Fibroblast of gingiva (primary cell): ENCODE measurements at regions not wholly inside any gene's neighbourhood (a gene's known extent, or its start where the extent isn't known, plus 50 kb on each side); places are given as distances from the start of the nearest gene placed in this dataset.
A peak's percentile ranks its signal among the peaks of the same experiment; 100 is the strongest.
"Not testable (repeated sequence)": the region's sequence is repeated elsewhere in the genome, so short reads cannot be mapped to it uniquely, and the experiment has no call there.

Experiments used
- DNase-seq: peaks from one replicate; pipeline ENCODE4 v3.0.0-alpha.2; 2011; ENCODE audit warnings: low read depth

DNA sequence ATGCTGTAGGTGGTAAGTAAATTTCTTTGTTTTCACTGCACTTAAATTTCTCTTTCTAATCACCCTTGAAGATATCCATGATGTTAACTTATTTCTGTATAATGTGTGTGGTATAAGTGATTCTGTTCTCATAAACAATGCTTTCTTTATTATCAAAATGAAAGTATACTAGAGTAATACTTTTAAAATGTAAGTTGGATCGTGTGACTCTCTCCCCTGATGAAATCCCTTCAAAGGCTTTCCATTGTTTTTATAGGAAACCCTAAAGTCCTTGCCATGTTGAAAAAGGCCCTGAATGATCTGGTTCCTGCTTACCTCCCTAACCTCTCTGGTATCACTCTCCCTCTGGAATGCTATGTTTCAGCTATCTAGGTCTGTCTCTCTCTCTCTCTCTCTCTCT is 191.1 kb upstream of the LHX8 start:
- DNase-seq, result no peak

- no peak for DNase-seq
Observed at GRCh38 chr1:74946388-74946787, 187.8 kb upstream of the LHX8 start.

GRCh38 chr1:74949348-74949747 is 184.8 kb upstream of the LHX8 start:
- not testable (repeated sequence) for DNase-seq

- DNase-seq, result not testable (repeated sequence)
Observed at GRCh38 chr1:74951981-74952380, 182.2 kb upstream of the LHX8 start.

- DNase-seq, result no peak
Observed at GRCh38 chr1:74952786-74953185, 181.4 kb upstream of the LHX8 start.

- DNase-seq, result no peak
Observed at GRCh38 chr1:74953622-74954021, 180.6 kb upstream of the LHX8 start.

DNA sequence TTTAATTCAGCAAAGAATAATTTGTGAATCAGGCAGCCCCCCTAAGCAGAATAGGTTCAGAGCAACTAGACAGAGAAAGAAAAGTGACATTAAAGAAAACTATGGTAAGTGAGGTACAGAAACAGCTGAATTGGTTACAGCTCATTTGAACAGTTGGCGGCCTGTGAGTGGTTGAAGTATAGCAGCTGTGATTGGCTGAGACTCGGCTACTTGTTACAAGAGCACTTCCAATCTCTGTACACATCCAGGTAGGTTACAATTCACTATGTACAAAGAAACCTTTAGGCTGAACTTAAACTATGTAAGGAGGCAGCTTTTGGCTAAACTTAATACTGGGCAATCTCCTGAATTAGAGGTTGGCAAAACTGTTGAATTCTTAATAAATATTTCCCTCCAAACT is 171.1 kb upstream of the LHX8 start:
- no peak for DNase-seq

DNA sequence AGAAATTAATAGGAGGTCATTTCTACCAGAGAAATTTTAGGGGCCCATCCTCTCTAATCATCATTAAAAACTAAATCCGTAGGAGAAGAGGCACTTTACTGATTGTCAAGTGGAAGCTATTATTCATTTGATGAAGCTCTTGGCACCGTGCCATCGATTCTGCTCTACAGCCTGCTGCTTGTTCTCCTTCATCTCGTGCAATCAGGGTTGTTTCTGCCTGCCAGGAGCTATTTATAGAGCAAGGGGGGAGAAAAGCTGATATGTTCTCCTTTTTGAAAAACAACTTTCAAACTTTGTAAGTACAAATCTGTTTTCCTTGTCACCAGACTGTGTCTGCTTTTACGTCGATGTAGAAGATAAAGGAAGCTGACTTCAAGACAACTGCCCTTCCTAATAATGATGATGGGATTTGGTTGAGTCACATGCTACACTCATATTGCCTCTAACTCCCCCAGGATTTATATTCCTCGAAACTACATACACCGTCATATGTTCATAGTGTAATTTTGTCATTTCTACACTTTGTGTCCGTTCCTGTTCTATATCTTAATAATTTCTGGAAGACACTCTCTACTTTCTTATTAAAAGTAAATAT is 169.6 kb upstream of the LHX8 start:
- peak; percentile 30 for DNase-seq

DNA sequence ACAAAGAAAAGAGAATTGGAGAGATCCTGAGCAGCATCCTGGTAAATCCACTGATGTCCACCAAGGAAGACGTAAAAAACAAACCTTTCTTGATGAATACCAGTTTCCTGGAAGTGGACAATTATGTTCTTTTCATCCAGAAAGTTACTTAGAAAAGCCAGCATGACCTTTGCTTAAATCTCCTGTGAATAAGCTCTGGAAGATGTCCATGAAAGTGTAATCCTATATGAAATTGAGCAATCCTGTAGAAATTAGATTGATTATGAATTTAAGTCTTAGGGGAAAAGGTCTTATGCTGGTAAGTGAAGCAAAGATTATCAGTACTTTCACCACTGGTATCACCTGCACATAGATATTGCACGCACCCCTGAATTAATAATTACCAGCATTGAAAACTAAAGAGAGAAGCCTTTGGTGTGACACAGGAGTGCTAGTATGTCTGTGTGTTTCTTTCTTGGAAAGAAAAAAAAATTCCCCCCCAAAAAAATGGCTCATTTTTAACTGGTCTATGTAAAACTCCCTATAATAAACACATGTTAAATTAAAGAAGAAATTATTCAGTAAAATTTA is 164.5 kb upstream of the LHX8 start:
- DNase-seq, result peak; percentile 51

DNA sequence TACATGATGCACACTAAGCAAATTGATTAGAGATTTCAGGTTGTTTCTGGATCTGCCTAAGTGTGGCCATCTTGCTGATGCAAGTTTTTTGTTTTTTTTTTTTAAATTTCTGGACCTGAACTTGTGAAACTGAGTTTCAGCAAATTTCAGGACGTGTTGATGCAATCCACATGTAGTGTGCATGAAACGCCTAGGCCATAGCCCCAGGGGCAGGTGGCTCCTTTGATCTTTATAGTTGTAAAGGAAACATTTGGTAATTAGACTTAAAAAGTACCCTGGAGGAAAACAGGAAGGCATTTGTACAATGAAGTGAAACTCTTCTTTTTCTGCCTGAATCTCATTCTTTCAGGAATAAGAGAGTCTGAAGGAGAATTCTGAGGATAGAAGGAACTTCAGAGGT is 162.2 kb upstream of the LHX8 start:
- DNase-seq, result no peak

- DNase-seq, result no peak
Observed at GRCh38 chr1:74976491-74976890, 157.7 kb upstream of the LHX8 start.

DNA sequence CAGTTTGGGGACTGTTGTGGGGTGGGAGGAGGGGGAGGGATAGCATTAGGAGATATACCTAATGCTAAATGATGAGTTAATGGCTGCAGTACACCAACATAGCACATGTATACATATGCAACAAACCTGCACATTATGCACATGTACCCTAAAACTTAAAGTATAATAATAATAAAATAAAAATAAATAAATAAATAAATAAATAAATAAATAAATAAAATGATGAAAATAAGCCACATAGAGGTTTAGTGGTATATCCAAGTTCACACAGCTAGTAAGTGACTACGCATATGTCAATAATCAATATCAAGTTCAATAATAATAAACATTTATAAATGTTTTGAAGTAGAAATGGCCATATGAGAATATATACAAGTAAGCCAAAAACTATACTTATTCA is 141.7 kb upstream of the LHX8 start:
- not testable (repeated sequence) for DNase-seq

- DNase-seq, result no peak
Observed at GRCh38 chr1:74995821-74996220, 138.4 kb upstream of the LHX8 start.

DNA sequence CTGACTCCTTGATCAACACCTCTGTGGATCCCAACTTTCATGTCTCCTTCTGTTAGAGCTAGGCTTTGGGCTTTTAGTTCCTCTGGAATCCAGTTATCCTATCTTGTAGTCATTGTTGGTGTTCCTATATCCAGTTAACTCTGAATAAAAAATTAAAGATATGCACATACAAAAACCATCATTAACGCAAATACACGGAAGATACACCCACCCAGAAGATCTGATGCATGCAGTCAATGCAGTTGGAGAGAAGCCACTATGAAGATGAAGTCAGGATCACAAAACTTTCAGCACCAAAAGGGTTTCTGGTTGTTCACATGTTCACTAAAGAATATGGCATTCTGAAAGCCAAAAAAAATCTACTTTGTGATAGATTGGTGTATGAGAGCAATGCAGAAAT is 123.6 kb upstream of the LHX8 start:
- no peak for DNase-seq

GRCh38 chr1:75014250-75014649 is 119.9 kb upstream of the LHX8 start:
- DNase-seq, result no peak

DNA sequence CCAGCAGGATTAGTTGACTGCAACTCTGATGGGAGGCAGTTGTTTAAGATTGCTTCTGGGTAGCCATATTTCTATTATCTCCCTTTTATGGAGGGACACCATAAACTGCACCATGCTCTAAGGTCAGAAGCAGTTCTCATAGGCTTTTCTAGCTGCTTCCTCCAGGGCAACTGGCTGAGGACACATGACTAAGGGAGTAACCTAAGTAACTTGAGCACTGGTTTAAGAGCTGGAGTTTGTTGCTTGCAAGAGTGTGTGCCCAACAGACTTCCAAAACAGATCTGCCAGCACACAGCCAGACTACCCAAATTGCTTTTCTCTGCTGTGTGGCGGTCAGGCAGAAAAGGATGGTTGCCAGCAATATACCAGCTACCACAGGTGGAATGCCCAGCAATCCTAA is 111.2 kb upstream of the LHX8 start:
- no peak for DNase-seq

DNA sequence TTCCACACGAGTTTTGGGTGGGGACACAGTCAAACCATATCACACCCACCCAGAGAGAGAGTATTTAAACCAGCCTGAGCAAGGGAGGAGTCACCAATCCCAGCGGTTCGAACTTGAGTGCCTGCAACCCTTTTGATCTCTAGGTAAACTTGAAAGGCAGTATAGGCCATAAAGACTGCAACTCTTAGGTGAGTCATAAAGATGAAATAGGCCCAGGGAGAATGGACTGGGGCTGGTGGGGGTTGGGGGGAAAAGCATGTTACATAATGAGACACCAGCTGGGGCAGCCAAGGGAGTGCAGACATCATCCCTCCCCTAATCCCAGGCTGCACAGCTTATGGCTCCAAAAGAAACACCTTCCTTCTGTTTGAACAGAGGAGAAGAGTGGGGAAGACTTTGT is 99.8 kb upstream of the LHX8 start:
- DNase-seq, result no peak

GRCh38 chr1:75035536-75035935 is 98.7 kb upstream of the LHX8 start:
- DNase-seq, result peak; percentile 2

GRCh38 chr1:75053207-75053606 is 81.0 kb upstream of the LHX8 start:
- peak; percentile 64 for DNase-seq

DNA sequence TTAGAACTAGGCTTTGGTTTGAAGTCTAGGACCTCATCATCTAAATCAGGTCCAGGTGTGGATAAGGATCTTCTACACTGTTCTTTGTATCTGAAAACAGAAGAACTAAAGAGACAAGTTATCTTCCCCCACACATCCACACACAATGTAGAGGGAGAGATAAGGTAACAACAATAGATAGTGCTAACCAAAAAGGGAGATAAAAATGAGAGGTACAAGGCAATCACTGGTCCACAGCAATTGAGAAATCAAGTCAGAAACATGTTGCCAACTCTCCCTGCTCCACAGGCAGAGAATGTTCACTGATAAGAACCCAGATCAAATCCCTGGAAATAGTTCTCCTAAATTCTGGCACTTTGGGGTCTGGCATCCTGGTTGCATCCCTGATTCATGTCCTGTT is 75.8 kb upstream of the LHX8 start:
- DNase-seq, result no peak

DNA sequence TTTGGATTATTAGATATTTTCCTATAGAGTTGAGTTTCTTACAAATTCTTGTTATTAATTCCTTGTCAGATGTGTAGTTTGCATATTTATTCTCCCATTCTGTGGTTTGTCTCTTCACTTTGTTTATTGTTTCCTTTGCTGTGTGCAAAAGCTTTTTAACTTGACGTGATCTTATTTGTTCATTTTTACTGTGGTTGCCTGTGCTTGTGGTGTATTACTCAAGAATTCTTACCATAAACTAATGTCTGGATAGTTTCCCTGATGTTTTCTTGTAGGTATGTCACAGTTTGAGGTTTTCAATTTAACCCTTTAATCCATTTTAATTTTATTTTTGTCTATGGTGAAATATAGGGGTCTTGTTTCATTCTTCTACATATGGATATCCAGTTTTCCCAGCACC is 72.1 kb upstream of the LHX8 start:
- peak; percentile 17 for DNase-seq

DNA sequence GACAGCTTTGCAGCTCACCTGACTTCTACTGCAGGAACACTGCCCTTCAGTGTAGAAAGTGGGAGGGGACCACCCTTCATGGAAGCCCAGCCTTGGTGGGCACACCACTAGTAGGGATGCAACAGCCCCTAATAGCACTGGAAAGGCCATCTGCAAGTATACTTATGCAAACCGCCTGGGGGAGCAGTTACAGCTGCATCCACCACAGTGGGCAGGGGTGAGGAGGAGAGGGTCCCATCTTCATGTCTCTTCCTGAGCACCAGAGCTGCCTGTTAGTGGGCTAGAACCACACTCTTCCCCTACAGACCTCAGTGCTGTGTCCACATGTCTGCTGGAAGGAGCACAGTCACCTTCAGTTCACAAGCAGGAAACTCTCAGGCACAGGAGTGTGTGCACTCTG is 66.2 kb upstream of the LHX8 start:
- DNase-seq, result no peak

DNA sequence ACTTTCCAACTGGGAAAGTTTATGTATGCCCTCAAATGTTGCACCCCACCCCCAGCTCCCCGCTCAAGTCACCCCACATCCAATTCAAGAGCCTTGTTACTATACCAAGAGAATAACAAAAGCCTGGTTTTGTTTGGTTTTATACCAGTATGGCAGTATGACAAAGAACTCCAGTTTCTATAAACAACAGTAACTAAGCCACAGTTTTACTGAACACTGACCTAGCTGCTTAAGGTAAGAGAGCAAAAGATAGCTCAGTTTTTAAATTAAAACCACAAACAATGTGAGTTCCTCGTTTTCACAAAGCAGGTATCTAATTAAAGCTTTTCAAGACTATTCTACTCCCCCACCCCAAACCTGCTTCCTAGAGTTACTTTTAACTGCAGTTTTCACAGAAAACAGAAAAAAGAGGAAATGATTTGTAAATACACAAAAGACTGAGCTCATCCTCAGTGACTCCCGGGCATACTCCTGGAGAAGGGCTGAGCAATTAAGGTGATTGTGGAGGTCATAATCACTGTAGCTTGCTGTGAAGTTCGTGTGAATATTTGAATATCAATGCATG is 59.3 kb upstream of the LHX8 start:
- DNase-seq, result no peak
